Cardiac muscle cell (in vitro differentiated cells and primary cell): ENCODE measurements at regions not wholly inside any gene's neighbourhood (a gene's known extent, or its start where the extent isn't known, plus 50 kb on each side); places are given as distances from the start of the nearest gene placed in this dataset.

ENCODE experiments used
- DNase-seq, 2 donors: peaks; one replicate each; pipeline versions ENCODE4 v3.0.0 to v3.0.0-alpha.2; 2010 to 2017; ENCODE audit warnings: low read depth in 1 of 2, low spot score in 1 of 2
- H3K27ac ChIP-seq: fragments of 200-600 bp; sonication (generic); 2 replicates; pipeline ENCODE4 v1.5.1; 2016
- H3K27me3 ChIP-seq: fragments of 200-600 bp; sonication (generic); 2 replicates; pipeline ENCODE4 v1.6.0; 2016; ENCODE audit warnings: control low read depth
- H3K36me3 ChIP-seq: fragments of 200-600 bp; sonication (generic); 2 replicates; pipeline ENCODE4 v1.5.1; 2016; ENCODE audit warnings: control low read depth
- H3K4me1 ChIP-seq: fragments of 200-600 bp; sonication (generic); 2 replicates; pipeline ENCODE4 v1.8.1; 2017; ENCODE audit warnings: low read depth, mild to moderate bottlenecking, mixed run types
- H3K4me3 ChIP-seq: fragments of 200-600 bp; sonication (generic); 2 replicates; pipeline ENCODE4 v1.5.1; 2016; ENCODE audit warnings: mild to moderate bottlenecking
- H3K9me3 ChIP-seq: fragments of 200-600 bp; sonication (generic); 2 replicates; pipeline ENCODE4 v1.5.1; 2017; ENCODE audit warnings: low read depth, mild to moderate bottlenecking, control low read depth
- CTCF ChIP-seq: IDR thresholded peaks from 2 replicates; pipeline ENCODE4 v1.5.1; 2012; ENCODE audit warnings: low read depth, mild to moderate bottlenecking, low read length

GRCh38 chr5:159799701-159800100 is 116.6 kb upstream of the ADRA1B start:
- no peak for TF ChIP-seq CTCF
- DNase-seq = no peak

GRCh38 chr5:159800131-159800840 is 116.0 kb upstream of the ADRA1B start:
- H3K36me3 ChIP-seq = no peaks in the 10 kb centered on the region
- H3K9me3 ChIP-seq = no peaks in the 10 kb centered on the region
- DNase-seq = no peak
- no peak for TF ChIP-seq CTCF
- H3K27ac ChIP-seq = no peak overlapping the region
- H3K27me3 ChIP-seq = no peaks in the 10 kb centered on the region
- no peak overlapping the region for H3K4me3 ChIP-seq
- H3K4me1 ChIP-seq = no peaks in the 10 kb centered on the region

More at GRCh38 chr5:159799701-159800100, 116.6 kb upstream of the ADRA1B start:
- Histone ChIP-seq H3K4me3 (no peak overlapping the region), H3K36me3 (no peaks in the 10 kb centered on the region), H3K27ac (no peak overlapping the region), H3K27me3 (no peaks in the 10 kb centered on the region), H3K4me1 (no peaks in the 10 kb centered on the region), H3K9me3 (no peaks in the 10 kb centered on the region)

- DNase-seq = no peak
- Histone ChIP-seq H3K27me3 (no peaks in the 10 kb centered on the region), H3K36me3 (no peaks in the 10 kb centered on the region), H3K27ac (no peak overlapping the region), H3K4me3 (no peak overlapping the region), H3K4me1 (no peaks in the 10 kb centered on the region), H3K9me3 (no peaks in the 10 kb centered on the region)
- no peak for TF ChIP-seq CTCF
Measured at GRCh38 chr5:159801303-159801702, 115.0 kb upstream of the ADRA1B start.

GRCh38 chr5:159802661-159803060 is 113.6 kb upstream of the ADRA1B start:
- no peak overlapping the region for H3K4me3 ChIP-seq

GRCh38 chr5:159804121-159804520 is 112.2 kb upstream of the ADRA1B start:
- H3K4me3 ChIP-seq = no peak overlapping the region
- no peak for TF ChIP-seq CTCF

More at GRCh38 chr5:159802661-159803060, 113.6 kb upstream of the ADRA1B start:
- Histone ChIP-seq H3K9me3 (no peaks in the 10 kb centered on the region), H3K27me3 (no peaks in the 10 kb centered on the region), H3K36me3 (no peaks in the 10 kb centered on the region), H3K27ac (no peak overlapping the region), H3K4me1 (no peaks in the 10 kb centered on the region)
- TF ChIP-seq CTCF = no peak
- no peak for DNase-seq

More at GRCh38 chr5:159804121-159804520, 112.2 kb upstream of the ADRA1B start:
- no peak for DNase-seq
- Histone ChIP-seq H3K27me3 (no peaks in the 10 kb centered on the region), H3K36me3 (no peaks in the 10 kb centered on the region), H3K9me3 (no peaks in the 10 kb centered on the region), H3K4me1 (no peaks in the 10 kb centered on the region), H3K27ac (no peak overlapping the region)
